HL-60 (cell line): ENCODE measurements at regions not wholly inside any gene's neighbourhood (a gene's known extent, or its start where the extent isn't known, plus 50 kb on each side); places are given as distances from the start of the nearest gene placed in this dataset.

ENCODE experiments used
- DNase-seq, 2 experiments: peaks; one replicate each; pipeline ENCODE4 v3.0.0-alpha.2; 2010 to 2020; ENCODE audit warnings: low read depth in 1 of 2, low spot score in 1 of 2
- H3K27ac ChIP-seq: fragments of 250-450 bp; sonication (Bioruptor Pico); replicated peaks from 2 replicates; pipeline ENCODE4 v1.5.1; 2020; ENCODE audit warnings: mild to moderate bottlenecking, moderate library complexity
- H3K27me3 ChIP-seq: fragments of 250-450 bp; sonication (Bioruptor Pico); 2 replicates; pipeline ENCODE4 v1.5.1; 2021; ENCODE audit warnings: mild to moderate bottlenecking, moderate library complexity; ENCODE audit not compliant: insufficient read depth, poor library complexity, severe bottlenecking
- H3K4me3 ChIP-seq: replicated peaks from 2 replicates; pipeline ENCODE4 v1.5.1; 2011; ENCODE audit warnings: mild to moderate bottlenecking, control low read depth, low read length; ENCODE audit not compliant: insufficient read depth
- GABPA ChIP-seq: IDR thresholded peaks from 2 replicates; pipeline ENCODE4 v1.6.1; 2012; ENCODE audit warnings: low read depth
- POLR2AphosphoS5 ChIP-seq: IDR thresholded peaks from 2 replicates; pipeline ENCODE4 v1.6.1; 2012; ENCODE audit warnings: low read depth
- SPI1 ChIP-seq: IDR thresholded peaks from 2 replicates; pipeline ENCODE4 v1.6.1; 2012; ENCODE audit warnings: low read depth, mild to moderate bottlenecking, borderline replicate concordance
- TF ChIP-seq, protein P1 (sequence below): IDR thresholded peaks from one replicate; pipeline ENCODE4 v1.5.1; 2011; ENCODE audit warnings: low read length, control low read depth, inconsistent platforms; ENCODE audit not compliant: insufficient read depth
- TF ChIP-seq, protein P2 (sequence below): IDR thresholded peaks from 2 replicates; pipeline ENCODE4 v1.6.1; 2012; ENCODE audit warnings: low read depth; ENCODE audit not compliant: insufficient replicate concordance

DNA sequence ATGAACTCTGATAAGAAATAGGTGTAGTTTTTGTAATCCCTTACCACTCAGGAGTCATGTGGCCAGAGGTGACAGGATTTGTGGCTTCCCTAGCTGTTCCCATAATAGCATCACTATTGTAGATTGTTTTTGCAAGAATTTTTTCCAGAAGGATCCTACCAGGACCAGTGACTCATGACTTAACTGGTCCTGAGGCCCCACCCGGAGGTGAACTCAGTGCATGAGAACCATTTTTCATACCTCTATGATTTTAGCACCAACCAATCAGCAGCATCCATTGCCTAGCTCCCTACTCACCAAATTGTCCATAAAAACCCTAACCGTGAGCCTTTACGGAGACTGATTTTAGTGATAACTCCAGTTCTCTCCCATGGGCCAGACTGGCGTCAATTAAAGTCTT lies 484.8 kb downstream of the PSAT1 start:
- H3K27me3 ChIP-seq = no peaks in the 10 kb centered on the region
- H3K4me3 ChIP-seq = no peak overlapping the region
- TF ChIP-seq POLR2AphosphoS5 = no peak
- H3K27ac ChIP-seq = no peak overlapping the region
- no peak for DNase-seq

DNA sequence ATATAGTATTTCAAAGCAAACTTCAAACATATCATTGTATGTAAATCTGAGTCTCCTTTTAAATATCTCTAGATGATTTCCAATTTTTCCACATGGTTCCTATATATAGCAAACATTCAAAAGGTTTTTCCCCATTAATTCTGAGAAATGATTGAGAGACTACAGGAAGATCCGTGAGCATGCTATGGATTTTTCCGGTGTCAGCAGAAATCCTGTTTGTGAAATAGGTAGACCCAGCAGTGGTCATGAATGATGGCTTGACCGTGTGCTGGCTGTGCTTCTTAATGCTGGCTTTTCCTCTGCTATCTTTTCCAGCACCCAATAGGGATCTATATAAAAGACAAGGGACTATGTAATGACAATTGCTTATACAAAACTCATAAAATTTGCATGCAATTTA lies 485.3 kb downstream of the PSAT1 start:
- no peak for DNase-seq
- H3K27ac ChIP-seq = no peak overlapping the region

DNA sequence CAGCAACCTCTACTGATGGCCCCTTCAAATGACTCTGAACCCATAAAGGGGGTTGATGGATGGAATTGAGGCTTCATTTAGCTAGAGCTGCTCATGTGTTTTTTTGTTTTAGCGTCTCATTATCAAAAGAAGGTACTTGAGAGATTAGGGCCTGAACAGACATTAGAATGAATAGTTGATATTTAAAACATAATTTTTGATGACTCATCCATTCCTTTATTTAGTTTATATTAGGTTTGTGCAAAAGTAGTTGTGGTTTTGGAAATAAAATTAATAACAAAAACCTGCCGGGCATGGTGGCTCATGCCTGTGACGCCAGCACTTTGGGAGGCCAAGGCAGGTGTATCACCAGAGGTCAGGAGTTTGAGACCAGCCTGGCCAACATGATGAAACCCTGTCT lies 485.9 kb downstream of the PSAT1 start:
- no peak for DNase-seq
- H3K27me3 ChIP-seq = no peaks in the 10 kb centered on the region
- no peak overlapping the region for H3K4me3 ChIP-seq
- TF ChIP-seq POLR2AphosphoS5 = no peak
- TF ChIP-seq GABPA = no peak
- TF ChIP-seq, protein P1, sequence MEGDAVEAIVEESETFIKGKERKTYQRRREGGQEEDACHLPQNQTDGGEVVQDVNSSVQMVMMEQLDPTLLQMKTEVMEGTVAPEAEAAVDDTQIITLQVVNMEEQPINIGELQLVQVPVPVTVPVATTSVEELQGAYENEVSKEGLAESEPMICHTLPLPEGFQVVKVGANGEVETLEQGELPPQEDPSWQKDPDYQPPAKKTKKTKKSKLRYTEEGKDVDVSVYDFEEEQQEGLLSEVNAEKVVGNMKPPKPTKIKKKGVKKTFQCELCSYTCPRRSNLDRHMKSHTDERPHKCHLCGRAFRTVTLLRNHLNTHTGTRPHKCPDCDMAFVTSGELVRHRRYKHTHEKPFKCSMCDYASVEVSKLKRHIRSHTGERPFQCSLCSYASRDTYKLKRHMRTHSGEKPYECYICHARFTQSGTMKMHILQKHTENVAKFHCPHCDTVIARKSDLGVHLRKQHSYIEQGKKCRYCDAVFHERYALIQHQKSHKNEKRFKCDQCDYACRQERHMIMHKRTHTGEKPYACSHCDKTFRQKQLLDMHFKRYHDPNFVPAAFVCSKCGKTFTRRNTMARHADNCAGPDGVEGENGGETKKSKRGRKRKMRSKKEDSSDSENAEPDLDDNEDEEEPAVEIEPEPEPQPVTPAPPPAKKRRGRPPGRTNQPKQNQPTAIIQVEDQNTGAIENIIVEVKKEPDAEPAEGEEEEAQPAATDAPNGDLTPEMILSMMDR = no peak
- TF ChIP-seq SPI1 = no peak
- TF ChIP-seq, protein P2, sequence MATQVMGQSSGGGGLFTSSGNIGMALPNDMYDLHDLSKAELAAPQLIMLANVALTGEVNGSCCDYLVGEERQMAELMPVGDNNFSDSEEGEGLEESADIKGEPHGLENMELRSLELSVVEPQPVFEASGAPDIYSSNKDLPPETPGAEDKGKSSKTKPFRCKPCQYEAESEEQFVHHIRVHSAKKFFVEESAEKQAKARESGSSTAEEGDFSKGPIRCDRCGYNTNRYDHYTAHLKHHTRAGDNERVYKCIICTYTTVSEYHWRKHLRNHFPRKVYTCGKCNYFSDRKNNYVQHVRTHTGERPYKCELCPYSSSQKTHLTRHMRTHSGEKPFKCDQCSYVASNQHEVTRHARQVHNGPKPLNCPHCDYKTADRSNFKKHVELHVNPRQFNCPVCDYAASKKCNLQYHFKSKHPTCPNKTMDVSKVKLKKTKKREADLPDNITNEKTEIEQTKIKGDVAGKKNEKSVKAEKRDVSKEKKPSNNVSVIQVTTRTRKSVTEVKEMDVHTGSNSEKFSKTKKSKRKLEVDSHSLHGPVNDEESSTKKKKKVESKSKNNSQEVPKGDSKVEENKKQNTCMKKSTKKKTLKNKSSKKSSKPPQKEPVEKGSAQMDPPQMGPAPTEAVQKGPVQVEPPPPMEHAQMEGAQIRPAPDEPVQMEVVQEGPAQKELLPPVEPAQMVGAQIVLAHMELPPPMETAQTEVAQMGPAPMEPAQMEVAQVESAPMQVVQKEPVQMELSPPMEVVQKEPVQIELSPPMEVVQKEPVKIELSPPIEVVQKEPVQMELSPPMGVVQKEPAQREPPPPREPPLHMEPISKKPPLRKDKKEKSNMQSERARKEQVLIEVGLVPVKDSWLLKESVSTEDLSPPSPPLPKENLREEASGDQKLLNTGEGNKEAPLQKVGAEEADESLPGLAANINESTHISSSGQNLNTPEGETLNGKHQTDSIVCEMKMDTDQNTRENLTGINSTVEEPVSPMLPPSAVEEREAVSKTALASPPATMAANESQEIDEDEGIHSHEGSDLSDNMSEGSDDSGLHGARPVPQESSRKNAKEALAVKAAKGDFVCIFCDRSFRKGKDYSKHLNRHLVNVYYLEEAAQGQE = no peak
- no peak overlapping the region for H3K27ac ChIP-seq

More for the DNA sequence above, 485.3 kb downstream of the PSAT1 start:
- no peaks in the 10 kb centered on the region for H3K27me3 ChIP-seq
- no peak for TF ChIP-seq GABPA
- TF ChIP-seq, protein P1 = no peak
- TF ChIP-seq, protein P2 = no peak
- no peak for TF ChIP-seq SPI1
- no peak for TF ChIP-seq POLR2AphosphoS5
- no peak overlapping the region for H3K4me3 ChIP-seq

DNA sequence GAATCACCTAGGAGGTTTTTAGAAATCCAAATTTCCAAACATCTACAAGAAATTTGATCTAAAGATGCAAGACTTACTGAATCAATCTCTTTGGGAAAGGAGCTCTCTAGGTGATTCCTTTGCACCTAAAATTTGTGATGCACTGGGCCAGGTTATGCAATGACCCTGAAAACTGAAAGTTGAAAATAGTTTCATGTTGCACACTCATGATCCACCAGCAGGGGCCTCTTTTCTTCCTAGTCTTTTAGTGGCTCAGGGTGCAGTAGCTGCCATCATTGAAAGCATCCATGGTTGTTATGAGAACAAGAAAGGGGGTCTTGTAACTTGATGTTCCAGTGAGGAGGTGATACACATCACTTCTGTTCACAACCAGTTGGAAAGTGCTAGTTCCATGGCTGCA lies 486.8 kb downstream of the PSAT1 start:
- TF ChIP-seq SPI1 = no peak
- TF ChIP-seq, protein P1 = peak; percentile 17

More for the DNA sequence above, 486.8 kb downstream of the PSAT1 start:
- no peak for DNase-seq
- Histone ChIP-seq H3K27ac (no peak overlapping the region), H3K27me3 (no peaks in the 10 kb centered on the region), H3K4me3 (no peak overlapping the region)
